ENCODE measurements at regions not wholly inside any gene's neighbourhood (a gene's known extent, or its start where the extent isn't known, plus 50 kb on each side); places are given as distances from the start of the nearest gene placed in this dataset.
"Not testable (repeated sequence)": the region's sequence is repeated elsewhere in the genome, so short reads cannot be mapped to it uniquely, and the experiment has no call there.

DNA sequence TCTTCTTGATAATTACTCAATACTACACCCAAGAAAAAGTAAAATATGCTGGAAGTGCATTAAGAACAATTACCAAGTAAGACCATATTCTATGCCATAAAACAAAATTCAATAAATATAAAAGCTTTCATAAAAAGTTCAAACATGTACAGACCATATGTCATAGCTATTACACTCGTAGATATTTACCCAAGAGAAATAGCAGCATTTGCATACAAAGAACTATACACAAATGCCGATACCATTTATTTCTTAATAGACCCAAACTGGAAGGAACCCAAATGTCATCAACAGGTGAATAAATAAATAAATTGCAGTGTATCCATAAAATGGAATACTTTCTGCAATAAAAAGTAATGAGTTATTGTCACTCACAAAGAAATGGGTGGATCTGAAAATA, 78.3 kb upstream of the SLC16A7 start:
- no peak for DNase-seq
- H3K27ac Mint-ChIP-seq = no peak overlapping the region
- no peak for ATAC-seq
- H3K4me3 Mint-ChIP-seq = no peak overlapping the region
- no peaks in the 10 kb centered on the region for H3K9me3 Mint-ChIP-seq
- H3K4me1 Mint-ChIP-seq = peaks cover 6% of the 10 kb centered on the region
- no peaks in the 10 kb centered on the region for H3K27me3 Mint-ChIP-seq

GRCh38 chr12:59500915-59501314, 94.9 kb upstream of the SLC16A7 start:
- no peak for DNase-seq
- no peak for ATAC-seq
- Mint-ChIP-seq H3K9me3 (peaks cover 0 to 4% of the 10 kb centered on the region in 2 donors), H3K27me3 (no peaks in the 10 kb centered on the region), H3K27ac (no peak overlapping the region), H3K4me1 (peaks cover 20% of the 10 kb centered on the region), H3K4me3 (no peak overlapping the region)

DNA sequence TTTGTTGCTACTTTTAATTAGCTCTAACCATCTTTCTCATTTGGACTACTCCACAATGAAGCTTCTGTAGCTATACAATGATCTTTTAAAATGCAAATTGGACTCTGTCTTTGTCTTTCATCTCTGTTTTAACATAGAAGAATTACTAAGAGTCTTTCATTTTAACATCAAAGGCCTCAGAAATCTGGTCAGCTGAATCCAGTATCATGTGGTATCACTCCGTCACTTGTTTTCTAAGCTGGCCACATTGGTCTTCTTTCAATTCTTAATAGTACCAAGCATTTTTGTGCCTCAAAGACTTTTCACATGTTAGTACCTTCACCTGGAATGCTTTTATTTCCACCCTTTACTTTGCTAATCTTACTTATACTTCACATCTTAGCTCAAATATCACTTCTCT, 95.5 kb upstream of the SLC16A7 start:
- ATAC-seq = no peak
- Mint-ChIP-seq H3K9me3 (peaks cover 0 to 4% of the 10 kb centered on the region in 2 donors), H3K4me1 (peaks cover 20% of the 10 kb centered on the region), H3K27me3 (no peaks in the 10 kb centered on the region), H3K27ac (no peak overlapping the region), H3K4me3 (no peak overlapping the region)
- DNase-seq = no peak

- Mint-ChIP-seq H3K4me3 (no peak overlapping the region), H3K27ac (no peak overlapping the region), H3K27me3 (no peaks in the 10 kb centered on the region), H3K9me3 (peaks cover 0 to 4% of the 10 kb centered on the region in 2 donors), H3K4me1 (peaks cover 20% of the 10 kb centered on the region)
- DNase-seq = no peak
- ATAC-seq = peak; percentile 81
Observed at GRCh38 chr12:59499774-59500173, 96.1 kb upstream of the SLC16A7 start.

DNA sequence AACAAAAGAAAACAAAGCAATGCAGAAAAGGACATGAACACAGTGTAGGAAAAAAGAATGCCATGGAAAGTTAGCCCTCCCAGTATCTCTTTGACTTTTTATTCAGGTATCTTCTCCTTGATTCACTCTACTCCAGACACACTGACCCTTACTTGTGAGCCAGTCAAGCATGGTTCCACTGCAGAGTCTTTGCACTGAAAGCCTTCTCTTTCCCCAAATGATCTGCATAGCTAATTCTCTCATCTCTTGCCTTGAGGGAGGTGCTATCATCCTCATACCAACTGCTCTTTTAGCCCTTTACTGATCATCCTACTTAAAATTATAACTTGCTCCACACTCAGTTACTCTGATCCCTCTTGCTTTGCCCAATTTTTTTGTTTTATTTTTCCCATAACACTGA, 101.2 kb upstream of the SLC16A7 start:
- Mint-ChIP-seq H3K4me3 (no peak overlapping the region), H3K9me3 (peaks cover 0 to 4% of the 10 kb centered on the region in 2 donors), H3K27me3 (no peaks in the 10 kb centered on the region), H3K4me1 (peaks cover 3% of the 10 kb centered on the region), H3K27ac (no peak overlapping the region)
- no peak for ATAC-seq
- DNase-seq = no peak

DNA sequence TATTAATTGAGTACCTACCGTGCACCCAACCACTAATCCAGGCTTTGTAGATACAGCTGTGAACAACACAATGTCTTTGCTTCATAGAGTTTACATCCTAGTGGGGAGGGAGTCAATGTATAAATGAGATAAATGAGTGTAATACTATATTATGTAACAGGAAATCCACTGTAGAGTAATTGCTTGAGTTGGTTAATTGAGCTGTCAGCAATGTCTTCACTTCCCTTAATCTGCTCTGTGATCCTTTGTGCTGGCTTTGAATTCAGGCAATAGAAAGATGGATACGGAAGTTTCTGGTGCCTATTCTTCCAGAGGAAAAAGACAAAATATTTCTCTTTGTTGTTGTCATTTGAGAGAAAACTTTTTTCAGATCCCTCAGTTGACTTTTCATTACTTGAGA, 104.0 kb upstream of the SLC16A7 start:
- Mint-ChIP-seq H3K4me1 (no peaks in the 10 kb centered on the region), H3K9me3 (peaks cover 0 to under 1% of the 10 kb centered on the region in 2 donors), H3K27me3 (no peaks in the 10 kb centered on the region), H3K4me3 (no peak overlapping the region), H3K27ac (no peak overlapping the region)
- DNase-seq = no peak
- no peak for ATAC-seq

GRCh38 chr12:59486827-59487226, 109.0 kb upstream of the SLC16A7 start:
- Mint-ChIP-seq H3K27me3 (no peaks in the 10 kb centered on the region), H3K4me3 (no peak overlapping the region), H3K9me3 (peaks cover 0 to 7% of the 10 kb centered on the region in 2 donors), H3K27ac (no peak overlapping the region), H3K4me1 (no peaks in the 10 kb centered on the region)
- DNase-seq (no peak), ATAC-seq (no peak)

- Mint-ChIP-seq H3K27me3 (no peaks in the 10 kb centered on the region), H3K9me3 (peaks cover 0 to 7% of the 10 kb centered on the region in 2 donors), H3K4me1 (no peaks in the 10 kb centered on the region), H3K4me3 (no peak overlapping the region), H3K27ac (no peak overlapping the region)
- no peak for ATAC-seq
- no peak for DNase-seq
Observed at GRCh38 chr12:59484575-59484974, 111.3 kb upstream of the SLC16A7 start.

DNA sequence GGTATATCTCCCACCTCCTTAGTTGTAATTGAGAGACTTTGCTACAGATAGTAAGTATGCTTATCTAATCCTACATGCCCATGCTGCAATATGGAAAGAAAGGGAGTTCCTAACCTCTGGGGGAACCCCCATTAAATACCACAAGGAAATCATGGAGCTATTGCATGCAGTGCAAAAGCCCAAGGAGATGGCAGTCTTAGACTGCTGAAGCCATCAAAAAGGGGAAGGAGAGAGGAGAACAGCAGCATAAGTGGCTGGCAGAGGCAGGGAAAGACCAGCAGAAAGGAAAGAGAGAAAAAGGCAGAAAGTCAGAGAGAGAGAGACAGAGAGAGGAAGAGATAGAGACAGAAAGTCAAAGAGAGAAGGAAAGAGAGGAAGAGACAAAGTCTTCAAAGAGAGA, 121.6 kb upstream of the SLC16A7 start:
- H3K4me1 Mint-ChIP-seq, ATAC-seq, H3K4me3 Mint-ChIP-seq, H3K27me3 Mint-ChIP-seq, DNase-seq: not testable (repeated sequence)
- Mint-ChIP-seq H3K27ac (peak overlapping the region in 1 of 2 donors; percentile 46), H3K9me3 (peaks cover 12 to 16% of the 10 kb centered on the region in 2 donors)

DNA sequence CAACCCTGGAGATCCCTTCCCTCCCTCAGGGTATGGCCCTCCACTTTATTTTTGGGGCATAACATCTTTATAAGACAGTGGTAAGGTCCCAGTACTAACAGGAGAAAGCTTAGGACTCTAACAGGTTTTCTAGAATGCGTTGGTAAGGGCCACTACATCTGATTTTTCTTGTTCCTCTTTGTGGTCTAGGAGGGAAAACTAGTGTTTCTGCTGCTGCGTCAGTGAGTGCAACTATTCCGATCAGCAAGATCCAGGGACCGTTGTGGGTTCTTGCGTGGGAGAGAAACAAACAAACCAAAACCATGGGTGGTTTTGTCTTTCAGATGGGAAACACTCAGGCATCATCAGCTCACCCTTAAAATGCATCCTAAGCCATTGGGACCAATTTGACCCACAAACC, 123.6 kb upstream of the SLC16A7 start:
- no peak overlapping the region for H3K27ac Mint-ChIP-seq
- H3K9me3 Mint-ChIP-seq = peaks cover 12 to 16% of the 10 kb centered on the region in 2 donors
- ATAC-seq = no peak
- peaks cover 5% of the 10 kb centered on the region for H3K4me1 Mint-ChIP-seq
- no peaks in the 10 kb centered on the region for H3K27me3 Mint-ChIP-seq
- no peak overlapping the region for H3K4me3 Mint-ChIP-seq
- DNase-seq = peak in 1 of 2 donors; percentile 18

GRCh38 chr12:59459966-59460660, 135.7 kb upstream of the SLC16A7 start:
- H3K4me3 Mint-ChIP-seq = no peak overlapping the region
- no peak for DNase-seq
- no peaks in the 10 kb centered on the region for H3K9me3 Mint-ChIP-seq
- no peaks in the 10 kb centered on the region for H3K27me3 Mint-ChIP-seq
- no peak for ATAC-seq
- no peaks in the 10 kb centered on the region for H3K4me1 Mint-ChIP-seq
- H3K27ac Mint-ChIP-seq = no peak overlapping the region

DNA sequence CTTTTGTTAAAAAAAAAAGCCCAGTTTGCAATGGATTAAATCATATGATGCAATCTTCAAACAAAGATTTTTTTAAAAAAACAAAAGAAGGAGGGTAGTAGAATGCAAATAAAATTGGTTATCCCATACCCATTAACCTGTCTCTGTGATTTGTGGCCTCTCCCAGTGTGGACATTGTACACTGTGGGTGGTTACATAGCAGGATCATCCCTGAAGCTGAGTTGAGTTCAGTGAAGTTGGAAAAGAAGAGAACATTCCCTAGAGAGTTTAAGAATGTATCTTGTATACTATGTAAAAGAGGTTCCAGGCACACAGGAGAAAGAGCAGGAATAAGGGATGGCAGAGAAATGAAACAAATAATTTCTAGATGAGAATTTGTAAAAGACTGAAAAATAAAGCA, 142.4 kb upstream of the SLC16A7 start:
- no peaks in the 10 kb centered on the region for H3K4me1 Mint-ChIP-seq
- ATAC-seq (no peak), DNase-seq (no peak)
- H3K4me3 Mint-ChIP-seq = no peak overlapping the region
- H3K27ac Mint-ChIP-seq = no peak overlapping the region
- H3K27me3 Mint-ChIP-seq = no peaks in the 10 kb centered on the region
- H3K9me3 Mint-ChIP-seq = no peaks in the 10 kb centered on the region

DNA sequence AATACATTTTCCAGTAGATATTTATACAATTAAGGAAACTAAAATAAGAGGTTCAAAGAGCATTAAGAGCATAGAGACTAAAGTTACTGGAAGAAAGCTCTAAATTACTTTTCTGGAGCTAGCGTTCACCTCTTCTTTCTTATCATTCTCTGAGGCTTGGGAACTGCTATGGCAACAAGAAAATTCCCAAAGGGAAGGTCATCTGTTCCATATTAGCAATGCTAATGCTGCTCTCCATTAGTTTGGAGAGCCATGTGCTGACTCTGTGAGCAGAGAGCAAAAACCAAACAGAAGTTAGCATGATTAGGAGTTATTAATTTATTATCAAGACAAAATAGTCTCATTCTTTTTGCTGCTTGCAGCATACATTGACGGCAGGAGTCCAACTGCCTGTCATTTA, 143.1 kb upstream of the SLC16A7 start:
- Mint-ChIP-seq H3K9me3 (no peaks in the 10 kb centered on the region), H3K4me1 (no peaks in the 10 kb centered on the region), H3K27ac (no peak overlapping the region), H3K27me3 (no peaks in the 10 kb centered on the region), H3K4me3 (no peak overlapping the region)
- DNase-seq (no peak), ATAC-seq (no peak)

DNA sequence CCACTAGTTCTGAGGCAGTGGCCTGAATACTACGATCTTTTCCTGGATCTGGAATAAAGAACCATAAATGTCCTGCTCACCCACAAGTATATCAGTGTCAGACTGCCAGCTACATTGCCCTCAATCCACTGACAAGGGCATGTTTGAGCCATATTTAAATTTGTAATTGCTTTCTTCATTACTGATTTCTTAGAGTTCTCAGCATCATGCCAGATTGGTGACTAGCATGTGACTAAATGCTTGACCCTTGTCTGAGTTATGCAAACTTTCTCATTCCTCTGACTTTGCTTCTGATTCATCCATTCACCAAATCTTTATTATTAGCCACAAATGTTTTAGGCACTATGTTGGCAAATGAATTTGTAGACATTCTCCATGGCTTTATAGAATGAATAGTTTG, 143.6 kb upstream of the SLC16A7 start:
- Mint-ChIP-seq H3K4me1 (no peaks in the 10 kb centered on the region), H3K9me3 (no peaks in the 10 kb centered on the region), H3K4me3 (no peak overlapping the region), H3K27ac (no peak overlapping the region), H3K27me3 (no peaks in the 10 kb centered on the region)
- no peak for ATAC-seq
- DNase-seq = no peak

GRCh38 chr12:59446116-59446515, 149.7 kb upstream of the SLC16A7 start:
- H3K9me3 Mint-ChIP-seq = peaks cover 5 to 16% of the 10 kb centered on the region in 2 donors

DNA sequence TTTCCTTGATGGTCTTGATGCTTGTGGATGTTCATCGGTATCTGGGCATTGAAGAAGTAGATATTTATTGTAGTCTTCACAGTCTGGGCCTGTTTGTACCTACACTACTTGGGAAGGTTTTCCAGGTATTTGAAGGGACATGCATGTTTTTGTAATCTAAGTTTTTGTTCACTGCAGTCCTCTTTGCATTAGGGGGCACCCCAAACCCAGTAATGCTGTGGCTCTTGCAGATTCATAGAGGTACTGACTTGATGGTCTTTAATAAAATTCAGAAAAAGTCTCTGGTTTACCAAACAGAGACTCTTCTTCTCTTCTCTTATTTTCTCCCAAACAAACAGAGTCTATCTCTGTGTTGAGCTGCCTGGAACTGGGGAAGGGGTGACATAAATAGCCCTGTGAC, 150.9 kb upstream of the SLC16A7 start:
- H3K9me3 Mint-ChIP-seq = peaks cover 12 to 26% of the 10 kb centered on the region in 2 donors
- no peaks in the 10 kb centered on the region for H3K4me1 Mint-ChIP-seq
- DNase-seq = no peak
- H3K27me3 Mint-ChIP-seq = no peaks in the 10 kb centered on the region
- no peak overlapping the region for H3K4me3 Mint-ChIP-seq
- no peak overlapping the region for H3K27ac Mint-ChIP-seq
- ATAC-seq = no peak

More at GRCh38 chr12:59446116-59446515, 149.7 kb upstream of the SLC16A7 start:
- H3K27me3 Mint-ChIP-seq = no peaks in the 10 kb centered on the region
- H3K4me1 Mint-ChIP-seq = no peaks in the 10 kb centered on the region
- DNase-seq = no peak
- no peak overlapping the region for H3K4me3 Mint-ChIP-seq
- ATAC-seq = no peak
- H3K27ac Mint-ChIP-seq = no peak overlapping the region

GRCh38 chr12:59432057-59432456, 163.8 kb upstream of the SLC16A7 start:
- Mint-ChIP-seq H3K27me3 (no peaks in the 10 kb centered on the region), H3K4me1 (no peaks in the 10 kb centered on the region), H3K9me3 (no peaks in the 10 kb centered on the region), H3K4me3 (no peak overlapping the region), H3K27ac (no peak overlapping the region)
- no peak for DNase-seq
- no peak for ATAC-seq
